ENCODE measurements at regions not wholly inside any gene's neighbourhood (a gene's known extent, or its start where the extent isn't known, plus 50 kb on each side); places are given as distances from the start of the nearest gene placed in this dataset.

GRCh38 chr11:116136987-116137674 is 632.9 kb upstream of the CADM1 start:
- DNase-seq (ENCODE audit: low read depth) = no peak
- no peak overlapping the region for H3K4me3 ChIP-seq (ENCODE audit: control insufficient read depth, low read depth, low read length)

GRCh38 chr11:116135891-116136290 is 631.7 kb upstream of the CADM1 start:
- DNase-seq (ENCODE audit: low read depth) = no peak
- TF ChIP-seq, protein P1, sequence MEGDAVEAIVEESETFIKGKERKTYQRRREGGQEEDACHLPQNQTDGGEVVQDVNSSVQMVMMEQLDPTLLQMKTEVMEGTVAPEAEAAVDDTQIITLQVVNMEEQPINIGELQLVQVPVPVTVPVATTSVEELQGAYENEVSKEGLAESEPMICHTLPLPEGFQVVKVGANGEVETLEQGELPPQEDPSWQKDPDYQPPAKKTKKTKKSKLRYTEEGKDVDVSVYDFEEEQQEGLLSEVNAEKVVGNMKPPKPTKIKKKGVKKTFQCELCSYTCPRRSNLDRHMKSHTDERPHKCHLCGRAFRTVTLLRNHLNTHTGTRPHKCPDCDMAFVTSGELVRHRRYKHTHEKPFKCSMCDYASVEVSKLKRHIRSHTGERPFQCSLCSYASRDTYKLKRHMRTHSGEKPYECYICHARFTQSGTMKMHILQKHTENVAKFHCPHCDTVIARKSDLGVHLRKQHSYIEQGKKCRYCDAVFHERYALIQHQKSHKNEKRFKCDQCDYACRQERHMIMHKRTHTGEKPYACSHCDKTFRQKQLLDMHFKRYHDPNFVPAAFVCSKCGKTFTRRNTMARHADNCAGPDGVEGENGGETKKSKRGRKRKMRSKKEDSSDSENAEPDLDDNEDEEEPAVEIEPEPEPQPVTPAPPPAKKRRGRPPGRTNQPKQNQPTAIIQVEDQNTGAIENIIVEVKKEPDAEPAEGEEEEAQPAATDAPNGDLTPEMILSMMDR (IDR thresholded peaks at IDR 0.05; ENCODE audit: control insufficient read depth, insufficient read depth, low read depth, low read length, missing control alignments) = no peak
- no peak overlapping the region for H3K4me3 ChIP-seq (ENCODE audit: control insufficient read depth, low read depth, low read length)

More at GRCh38 chr11:116136987-116137674, 632.9 kb upstream of the CADM1 start:
- TF ChIP-seq, protein P1 (IDR thresholded peaks at IDR 0.05; ENCODE audit: control insufficient read depth, insufficient read depth, low read depth, low read length, missing control alignments) = no peak

DNA sequence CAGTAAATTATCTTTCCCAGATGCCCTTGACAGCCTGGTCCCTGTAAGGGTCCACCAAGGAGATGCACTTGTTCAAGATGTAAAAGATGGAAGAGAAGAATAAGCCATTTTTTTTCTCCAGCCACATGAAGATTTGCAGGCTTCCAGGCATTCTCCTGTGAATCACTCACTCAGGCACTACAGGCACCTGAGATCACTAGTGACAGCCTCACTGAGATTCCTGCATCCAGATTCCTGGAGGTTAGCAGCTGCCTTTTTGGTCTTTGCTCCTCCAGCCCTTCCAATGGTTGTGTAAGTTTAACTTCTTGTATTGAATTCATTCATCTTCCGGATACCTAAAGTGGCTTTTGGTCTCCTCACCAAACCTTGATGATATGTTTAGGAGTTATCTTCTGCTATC is 630.2 kb upstream of the CADM1 start:
- H3K4me3 ChIP-seq (ENCODE audit: control insufficient read depth, low read depth, low read length) = no peak overlapping the region
- DNase-seq (ENCODE audit: low read depth) = no peak
- TF ChIP-seq, protein P1 (IDR thresholded peaks at IDR 0.05; ENCODE audit: control insufficient read depth, insufficient read depth, low read depth, low read length, missing control alignments) = no peak

GRCh38 chr11:116132273-116132978 is 628.2 kb upstream of the CADM1 start:
- TF ChIP-seq, protein P1 (IDR thresholded peaks at IDR 0.05; ENCODE audit: control insufficient read depth, insufficient read depth, low read depth, low read length, missing control alignments) = no peak
- DNase-seq (ENCODE audit: low read depth) = no peak
- no peak overlapping the region for H3K4me3 ChIP-seq (ENCODE audit: control insufficient read depth, low read depth, low read length)

GRCh38 chr11:116130122-116130521 is 625.9 kb upstream of the CADM1 start:
- H3K4me3 ChIP-seq (ENCODE audit: control insufficient read depth, low read depth, low read length) = no peak overlapping the region
- TF ChIP-seq, protein P1 (IDR thresholded peaks at IDR 0.05; ENCODE audit: control insufficient read depth, insufficient read depth, low read depth, low read length, missing control alignments) = no peak
- DNase-seq (ENCODE audit: low read depth) = no peak

DNA sequence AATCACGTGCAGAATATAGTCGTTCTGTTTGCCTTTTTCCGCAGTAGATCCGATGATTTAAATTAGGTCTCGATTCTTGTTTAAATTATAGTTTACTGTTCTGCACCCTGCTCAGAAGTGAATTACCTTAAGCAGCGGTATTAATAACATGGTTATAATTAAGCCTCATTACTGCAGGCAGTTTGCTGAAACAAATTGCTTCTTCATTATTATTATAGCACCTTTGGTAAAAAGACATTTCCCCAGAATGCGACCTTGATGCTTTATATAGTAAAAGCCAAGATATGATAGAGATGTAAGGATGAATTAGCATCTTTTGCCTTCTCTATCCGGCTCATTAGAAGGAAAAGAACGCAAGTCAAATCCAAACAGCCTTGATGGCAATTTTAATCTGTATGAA is 625.2 kb upstream of the CADM1 start:
- no peak overlapping the region for H3K4me3 ChIP-seq (ENCODE audit: control insufficient read depth, low read depth, low read length)
- TF ChIP-seq, protein P1 (IDR thresholded peaks at IDR 0.05; ENCODE audit: control insufficient read depth, insufficient read depth, low read depth, low read length, missing control alignments) = no peak
- DNase-seq (ENCODE audit: low read depth) = no peak

All from AG09309 (cell line).